ENCODE measurements at regions not wholly inside any gene's neighbourhood (a gene's known extent, or its start where the extent isn't known, plus 50 kb on each side); places are given as distances from the start of the nearest gene placed in this dataset.

GRCh38 chr5:124692950-124693349, 53.5 kb downstream of the ZNF608 start:
- no peak for FAIRE-seq
- DNase-seq (ENCODE audit: extremely low spot score, insufficient read length, low read depth) = no peak

- DNase-seq (ENCODE audit: extremely low spot score, insufficient read length, low read depth) = no peak
- FAIRE-seq = no peak
Measured at GRCh38 chr5:124692324-124692723, 54.1 kb downstream of the ZNF608 start.

- no peak for DNase-seq (ENCODE audit: extremely low spot score, insufficient read length, low read depth)
- no peak for FAIRE-seq
Measured at GRCh38 chr5:124689653-124690052, 56.8 kb downstream of the ZNF608 start.

GRCh38 chr5:124686239-124687004, 60.0 kb downstream of the ZNF608 start:
- DNase-seq (ENCODE audit: extremely low spot score, insufficient read length, low read depth) (no peak), FAIRE-seq (no peak)

GRCh38 chr5:124685404-124685930, 61.0 kb downstream of the ZNF608 start:
- FAIRE-seq (no peak), DNase-seq (ENCODE audit: extremely low spot score, insufficient read length, low read depth) (no peak)

GRCh38 chr5:124683917-124684555, 62.4 kb downstream of the ZNF608 start:
- DNase-seq (ENCODE audit: extremely low spot score, insufficient read length, low read depth) (no peak), FAIRE-seq (no peak)

- FAIRE-seq = no peak
Measured at GRCh38 chr5:124679578-124680199, 66.8 kb downstream of the ZNF608 start.

GRCh38 chr5:124678922-124679519, 67.4 kb downstream of the ZNF608 start:
- DNase-seq (ENCODE audit: extremely low spot score, insufficient read length, low read depth) = no peak
- no peak for FAIRE-seq

More at GRCh38 chr5:124679578-124680199, 66.8 kb downstream of the ZNF608 start:
- DNase-seq (ENCODE audit: extremely low spot score, insufficient read length, low read depth) = no peak

GRCh38 chr5:124678468-124678867, 68.0 kb downstream of the ZNF608 start:
- no peak for DNase-seq (ENCODE audit: extremely low spot score, insufficient read length, low read depth)
- FAIRE-seq = no peak

GRCh38 chr5:124677374-124678351, 68.8 kb downstream of the ZNF608 start:
- DNase-seq (ENCODE audit: extremely low spot score, insufficient read length, low read depth) = no peak
- FAIRE-seq = no peak

- FAIRE-seq (no peak), DNase-seq (ENCODE audit: extremely low spot score, insufficient read length, low read depth) (no peak)
Measured at GRCh38 chr5:124675931-124676846, 70.2 kb downstream of the ZNF608 start.

GRCh38 chr5:124671193-124671592, 75.2 kb downstream of the ZNF608 start:
- DNase-seq (ENCODE audit: extremely low spot score, insufficient read length, low read depth) (no peak), FAIRE-seq (no peak)

GRCh38 chr5:124670722-124671184, 75.7 kb downstream of the ZNF608 start:
- FAIRE-seq = no peak
- DNase-seq (ENCODE audit: extremely low spot score, insufficient read length, low read depth) = no peak

- FAIRE-seq = no peak
- DNase-seq (ENCODE audit: extremely low spot score, insufficient read length, low read depth) = no peak
Measured at GRCh38 chr5:124669956-124670721, 76.3 kb downstream of the ZNF608 start.

- FAIRE-seq = no peak
- no peak for DNase-seq (ENCODE audit: extremely low spot score, insufficient read length, low read depth)
Measured at GRCh38 chr5:124669300-124669648, 77.2 kb downstream of the ZNF608 start.

- DNase-seq (ENCODE audit: extremely low spot score, insufficient read length, low read depth) = no peak
- FAIRE-seq = no peak
Measured at GRCh38 chr5:124668353-124669299, 77.8 kb downstream of the ZNF608 start.

GRCh38 chr5:124665625-124666024, 80.8 kb downstream of the ZNF608 start:
- DNase-seq (ENCODE audit: extremely low spot score, insufficient read length, low read depth) (no peak), FAIRE-seq (no peak)

Data from GM18507 (cell line).